ENCODE measurements at regions not wholly inside any gene's neighbourhood (a gene's known extent, or its start where the extent isn't known, plus 50 kb on each side); places are given as distances from the start of the nearest gene placed in this dataset.

- no peak for TF ChIP-seq CTCF (IDR thresholded peaks at IDR 0.05; ENCODE audit: low read depth, low read length, poor library complexity, severe bottlenecking)
- no peak for TF ChIP-seq EZH2phosphoT487 (IDR thresholded peaks at IDR 0.05; ENCODE audit: borderline replicate concordance, low read length)
Observed at GRCh38 chr19:23999821-24000610, 85.3 kb downstream of the ZNF726 start.
